Heart left ventricle (tissue), 16 donors: ENCODE measurements at regions not wholly inside any gene's neighbourhood (a gene's known extent, or its start where the extent isn't known, plus 50 kb on each side); places are given as distances from the start of the nearest gene placed in this dataset.
"Not testable (repeated sequence)": the region's sequence is repeated elsewhere in the genome, so short reads cannot be mapped to it uniquely, and the experiment has no call there.

Source experiments
- ATAC-seq, 4 donors: fragments of 200-7000 bp; cut with Tn5 transposase; one replicate each; pipeline ENCODE4 v1.9.1; 2020 to 2022; ENCODE audit warnings: moderate library complexity in 4 of 4, mild to moderate bottlenecking in 3 of 4, moderate number of reproducible peaks in 1 of 4
- DNase-seq, 5 donors: peaks; one replicate each; pipeline ENCODE4 v3.0.0-alpha.2; 2020
- H3K27ac ChIP-seq, 12 donors: fragments of 200-600 bp; sonication (generic) in 4 of 12; one replicate each; pipeline versions ENCODE4 v1.5.0 to v1.8.0; 2016 to 2022; ENCODE audit warnings: mild to moderate bottlenecking in 2 of 12
- H3K27me3 ChIP-seq, 9 donors: fragments of 200-600 bp; sonication (generic) in 2 of 9; one replicate each; pipeline versions ENCODE4 v1.5.1 to v1.8.0; 2016 to 2022; ENCODE audit warnings: mild to moderate bottlenecking in 3 of 9
- H3K36me3 ChIP-seq, 9 donors: fragments of 200-600 bp; sonication (generic) in 2 of 9; one replicate each; pipeline versions ENCODE4 v1.5.0 to v1.8.0; 2018 to 2022; ENCODE audit warnings: mild to moderate bottlenecking in 2 of 9
- H3K4me1 ChIP-seq, 12 donors: fragments of 200-600 bp; sonication (generic) in 4 of 12; one replicate each; pipeline versions ENCODE4 v1.5.0 to v1.8.0; 2016 to 2022; ENCODE audit warnings: mild to moderate bottlenecking in 3 of 12
- H3K4me3 ChIP-seq, 12 donors: fragments of 200-600 bp; sonication (generic) in 4 of 12; one replicate each; pipeline versions ENCODE4 v1.5.0 to v1.8.0; 2017 to 2022; ENCODE audit warnings: mild to moderate bottlenecking in 9 of 12, moderate library complexity in 4 of 12
- H3K9me3 ChIP-seq, 12 donors: fragments of 200-600 bp; sonication (generic) in 4 of 12; one replicate each; pipeline versions ENCODE4 v1.5.0 to v1.8.0; 2016 to 2022; ENCODE audit warnings: mild to moderate bottlenecking in 1 of 12
- POLR2A ChIP-seq, 2 donors: fragments of 450-650 bp; IDR thresholded peaks; one replicate each; pipeline ENCODE4 v1.6.1; 2017; ENCODE audit warnings: antibody characterized with exemption in 2 of 2, mild to moderate bottlenecking in 2 of 2, moderate library complexity in 2 of 2
- WGBS, 4 donors: extraction: QIAGEN DNeasy Blood & Tissue Kit in 2 of 4; methylation state at CpG; one replicate each; pipeline versions ENCODE4 v1.1.5 to v1.1.7; 2013 to 2018; 5-methylcytosine and 5-hydroxymethylcytosine counted together
- intact Hi-C, 10 donors: fragments of 100-400 bp; cut with DNase I; formaldehyde crosslinking; loops; one replicate each; pipeline versions ENCODE4 v1.11.1 to v1.14.2; 2022
- TF ChIP-seq, protein P1 (sequence below), 12 donors: fragments of 200-600 bp; sonication (generic) in 4 of 12; IDR thresholded peaks; one replicate each; pipeline versions ENCODE4 v1.5.0 to v1.8.0; 2018 to 2022; ENCODE audit warnings: antibody characterized with exemption in 12 of 12, mild to moderate bottlenecking in 5 of 12
- donor health status: ischemic (EF 13 %, LVEDD 7.1; RV severe dilation, severe dysfunction).
- donor health status: healthy with polysubstance abuse.
- donor health status: DM: no; HTN: yes; CAD: no.
- donor health status: DM: no; HTN: no; CAD: no.
- donor health status: ischemic (EF 25% LVEDD 6.9; RV normal size, moderate dysfunction).
- donor health status: ischemic (EF 25% LVEDD 5.7; RV mildly dilated, moderate dysfunction).
- donor health status: healthy.
- donor health status: DM: yes; HTN: yes; CAD: no.
- donor health status: ischemic (EF 35%, LVEDD 5.7; RV mildly dilated, moderate dysfunction).
- donor health status: nonischemic (EF 11% LVEDD 7.7; RV severe dilation, severe dysfunction).
- donor health status: DM: yes; HTN: yes; CAD: no.
- donor health status: PGD.
- donor health status: ischemic (EF 29% LVEDD 5.4; RV normal size, mild dysfunction).
- donor health status: nonischemic (EF 23%, LVEDD 6.1; RV moderate dilation, normal function).

DNA sequence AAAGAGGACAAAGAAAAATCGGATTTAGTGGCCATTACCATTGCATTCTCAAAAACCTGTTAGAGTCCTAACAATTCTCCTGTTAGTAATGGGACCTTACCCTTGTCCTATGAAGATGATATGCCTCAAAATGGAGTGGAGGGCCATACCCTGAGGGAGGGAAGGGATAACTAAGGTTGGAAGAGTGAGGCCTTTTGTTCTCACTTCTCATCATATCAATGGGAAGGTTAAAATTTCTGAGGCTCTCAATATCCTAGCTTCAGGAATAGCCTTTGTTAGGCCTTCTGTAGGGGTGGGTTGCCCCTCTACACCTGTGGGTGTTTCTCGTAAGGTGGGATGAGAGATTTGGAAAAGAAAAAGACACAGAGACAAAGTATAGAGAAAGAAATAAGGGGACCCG, 109.4 kb upstream of the SGIP1 start:
- peaks cover 0 to 25% (median 12%) of the 10 kb centered on the region in 12 donors for H3K9me3 ChIP-seq
- WGBS, 4 donors, result 78 to 90% (median 88%) methylated on average over 2 to 3 of the region's 3 CpGs
- DNase-seq, ATAC-seq, intact Hi-C loops, H3K4me3 ChIP-seq, H3K27ac ChIP-seq, H3K36me3 ChIP-seq, H3K27me3 ChIP-seq: not testable (repeated sequence)
- peaks cover 0 to 17% (median 0%) of the 10 kb centered on the region in 12 donors for H3K4me1 ChIP-seq

DNA sequence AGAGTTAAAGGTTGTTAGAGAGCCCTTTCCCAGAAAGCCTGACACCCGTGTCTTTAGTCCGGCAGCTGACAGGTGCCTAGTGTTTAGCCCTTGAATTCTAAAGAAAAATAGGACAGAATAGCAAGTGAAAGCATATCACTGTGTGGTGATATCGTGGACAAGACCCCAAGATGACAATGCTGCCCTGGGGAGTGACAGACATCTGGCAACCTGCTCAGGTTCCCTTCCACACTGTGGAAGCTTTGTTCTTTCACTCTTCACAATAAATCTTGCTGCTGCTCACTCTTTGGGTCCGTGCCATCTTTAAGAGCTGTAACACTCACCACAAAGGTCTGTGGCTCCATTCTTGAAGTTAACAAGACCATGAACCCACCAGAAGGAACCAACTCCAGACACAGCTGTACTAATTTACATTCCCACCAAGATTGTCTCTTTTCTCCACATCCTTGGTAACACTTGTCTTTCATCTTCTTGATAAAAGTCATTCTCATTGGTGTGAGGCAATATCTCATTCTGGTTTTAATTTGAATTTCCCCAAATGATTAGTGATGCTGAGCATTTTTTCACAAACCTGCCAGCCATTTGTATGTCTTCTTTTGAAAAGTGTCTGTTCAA, 107.6 kb upstream of the SGIP1 start:
- Histone ChIP-seq H3K9me3 (peaks cover 0 to 43% (median 28%) of the 10 kb centered on the region in 12 donors), H3K4me3 (no peak overlapping the region), H3K27ac (no peak overlapping the region), H3K4me1 (no peaks in the 10 kb centered on the region), H3K27me3 (no peaks in the 10 kb centered on the region), H3K36me3 (no peaks in the 10 kb centered on the region)
- 56 to 68% (median 66%) methylated on average over 4 of the region's 4 CpGs for WGBS, 4 donors
- intact Hi-C loops, result no loop called here
- TF ChIP-seq, protein P1, sequence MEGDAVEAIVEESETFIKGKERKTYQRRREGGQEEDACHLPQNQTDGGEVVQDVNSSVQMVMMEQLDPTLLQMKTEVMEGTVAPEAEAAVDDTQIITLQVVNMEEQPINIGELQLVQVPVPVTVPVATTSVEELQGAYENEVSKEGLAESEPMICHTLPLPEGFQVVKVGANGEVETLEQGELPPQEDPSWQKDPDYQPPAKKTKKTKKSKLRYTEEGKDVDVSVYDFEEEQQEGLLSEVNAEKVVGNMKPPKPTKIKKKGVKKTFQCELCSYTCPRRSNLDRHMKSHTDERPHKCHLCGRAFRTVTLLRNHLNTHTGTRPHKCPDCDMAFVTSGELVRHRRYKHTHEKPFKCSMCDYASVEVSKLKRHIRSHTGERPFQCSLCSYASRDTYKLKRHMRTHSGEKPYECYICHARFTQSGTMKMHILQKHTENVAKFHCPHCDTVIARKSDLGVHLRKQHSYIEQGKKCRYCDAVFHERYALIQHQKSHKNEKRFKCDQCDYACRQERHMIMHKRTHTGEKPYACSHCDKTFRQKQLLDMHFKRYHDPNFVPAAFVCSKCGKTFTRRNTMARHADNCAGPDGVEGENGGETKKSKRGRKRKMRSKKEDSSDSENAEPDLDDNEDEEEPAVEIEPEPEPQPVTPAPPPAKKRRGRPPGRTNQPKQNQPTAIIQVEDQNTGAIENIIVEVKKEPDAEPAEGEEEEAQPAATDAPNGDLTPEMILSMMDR (IDR thresholded peaks at IDR 0.05), result no peak
- no peak for TF ChIP-seq POLR2A (IDR thresholded peaks at IDR 0.05)
- ATAC-seq (no peak), DNase-seq (no peak)

DNA sequence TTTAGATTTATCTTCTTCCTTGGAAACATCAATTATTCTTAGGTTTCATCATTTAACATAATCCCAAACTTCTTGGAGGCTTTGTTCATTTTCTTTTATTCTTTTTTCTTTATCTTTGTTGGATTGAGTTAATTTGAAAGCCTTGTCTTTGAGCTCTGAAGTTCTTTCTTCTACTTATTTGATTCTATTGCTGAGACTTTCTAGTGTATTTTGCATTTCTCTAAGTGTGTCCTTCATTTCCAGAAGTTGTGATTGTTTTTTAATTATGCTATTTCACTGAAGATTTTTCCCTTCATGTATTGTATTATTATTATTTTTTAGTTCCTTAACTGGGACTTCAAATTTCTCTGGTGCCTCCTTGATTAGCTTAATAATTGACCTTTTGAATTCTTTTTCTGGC, 103.1 kb upstream of the SGIP1 start:
- H3K27ac ChIP-seq, DNase-seq, H3K36me3 ChIP-seq, H3K27me3 ChIP-seq, ATAC-seq, intact Hi-C loops, H3K4me1 ChIP-seq, H3K4me3 ChIP-seq: not testable (repeated sequence)
- peaks cover 0 to 53% (median 31%) of the 10 kb centered on the region in 12 donors for H3K9me3 ChIP-seq

DNA sequence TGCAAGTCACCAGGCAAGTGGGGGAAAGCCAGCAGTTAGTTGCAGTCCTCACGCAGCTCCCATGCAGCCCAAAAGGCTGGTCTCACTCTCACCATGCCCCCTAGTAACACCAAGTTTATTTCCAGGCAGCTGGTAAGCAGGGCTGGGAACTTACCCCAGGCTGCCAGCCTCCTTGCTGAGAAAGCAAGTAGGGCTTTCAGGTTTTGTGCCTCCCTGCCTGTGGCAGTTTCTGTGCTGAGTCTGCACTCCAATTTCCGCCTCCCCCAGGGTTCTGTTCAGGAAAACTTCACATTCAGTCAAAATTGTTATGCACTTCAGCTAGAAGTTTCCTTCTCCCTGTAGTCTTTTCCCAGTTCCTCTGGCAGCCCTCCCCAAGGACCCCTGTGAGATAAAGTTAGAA, 102.0 kb upstream of the SGIP1 start:
- ATAC-seq (no peak), DNase-seq (no peak)
- no peaks in the 10 kb centered on the region for H3K36me3 ChIP-seq
- WGBS, 4 donors, result 85 to 96% (median 93%) methylated on average over 2 of the region's 2 CpGs
- intact Hi-C loops, result no loop called here
- H3K9me3 ChIP-seq, result peaks cover 0 to 53% (median 31%) of the 10 kb centered on the region in 12 donors
- TF ChIP-seq POLR2A (IDR thresholded peaks at IDR 0.05), result no peak
- TF ChIP-seq, protein P1 (IDR thresholded peaks at IDR 0.05), result no peak
- H3K27ac ChIP-seq, result no peak overlapping the region
- no peaks in the 10 kb centered on the region for H3K4me1 ChIP-seq
- no peak overlapping the region for H3K4me3 ChIP-seq
- H3K27me3 ChIP-seq, result no peaks in the 10 kb centered on the region

DNA sequence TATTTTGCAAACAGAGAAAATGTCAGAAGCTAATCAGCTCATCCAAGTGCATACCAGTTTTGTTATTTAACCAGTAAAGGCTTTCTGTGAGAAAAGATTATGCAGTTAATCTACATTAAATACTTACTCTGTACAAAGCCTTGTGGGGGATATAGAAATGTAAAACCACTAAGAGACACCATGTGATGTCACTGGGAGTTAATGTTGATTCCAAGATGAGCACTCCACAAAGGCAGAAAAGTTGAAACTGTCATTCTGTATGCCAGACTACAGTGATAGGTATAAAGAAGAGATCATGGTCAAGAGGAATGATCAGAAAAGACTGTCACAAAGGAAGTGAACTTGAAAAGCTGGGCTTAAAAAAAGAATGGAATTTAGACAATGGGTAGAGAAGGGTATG, 100.3 kb upstream of the SGIP1 start:
- ATAC-seq (no peak), DNase-seq (no peak)
- TF ChIP-seq POLR2A (IDR thresholded peaks at IDR 0.05), result no peak
- TF ChIP-seq, protein P1 (IDR thresholded peaks at IDR 0.05), result no peak

More for the DNA sequence above, 100.3 kb upstream of the SGIP1 start:
- Histone ChIP-seq H3K4me1 (peaks cover 0 to 5% (median 0%) of the 10 kb centered on the region in 12 donors), H3K27ac (no peak overlapping the region), H3K36me3 (no peaks in the 10 kb centered on the region), H3K9me3 (peaks cover 0 to 37% (median 24%) of the 10 kb centered on the region in 12 donors), H3K27me3 (no peaks in the 10 kb centered on the region), H3K4me3 (no peak overlapping the region)
- intact Hi-C loops, result no loop called here
